Uterus (tissue), 2 donors: ENCODE measurements at regions not wholly inside any gene's neighbourhood (a gene's known extent, or its start where the extent isn't known, plus 50 kb on each side); places are given as distances from the start of the nearest gene placed in this dataset.

ENCODE experiments used
- POLR2A ChIP-seq, 2 donors: fragments of 450-650 bp; IDR thresholded peaks; one replicate each; pipeline ENCODE4 v1.6.1; 2016; ENCODE audit warnings: antibody characterized with exemption in 2 of 2, mild to moderate bottlenecking in 1 of 2, moderate library complexity in 1 of 2
- TF ChIP-seq, protein P1 (sequence below), 4 experiments: fragments of 200-600 bp in 2 of 4; fragments of 450-650 bp in 2 of 4; sonication (generic) in 2 of 4; IDR thresholded peaks; one replicate each; pipeline ENCODE4 v1.5.1; 2016 to 2019; ENCODE audit warnings: antibody characterized with exemption in 4 of 4, mild to moderate bottlenecking in 2 of 4, moderate library complexity in 1 of 4

DNA sequence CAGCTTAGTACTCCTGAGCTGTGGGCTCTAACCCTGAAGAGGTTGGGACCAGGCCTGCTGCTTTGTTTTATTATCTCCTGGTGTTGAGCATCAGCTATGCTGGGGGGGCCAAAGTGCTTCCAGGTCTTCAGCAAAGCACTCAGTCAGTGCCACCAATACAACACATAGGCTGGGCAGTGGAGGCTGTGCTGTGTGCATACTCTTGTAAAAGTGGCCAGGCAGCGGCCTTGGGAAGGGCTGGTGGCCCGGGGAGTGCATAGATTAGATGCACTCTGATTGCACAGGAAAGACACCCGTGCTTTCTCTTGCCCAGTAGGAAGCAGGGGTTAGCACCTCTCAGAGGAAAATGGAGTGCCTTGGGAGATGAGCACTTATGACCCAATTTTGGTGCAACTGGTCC, 534.0 kb downstream of the ARAP2 start:
- TF ChIP-seq POLR2A (IDR thresholded peaks at IDR 0.05) = no peak
- TF ChIP-seq, protein P1, sequence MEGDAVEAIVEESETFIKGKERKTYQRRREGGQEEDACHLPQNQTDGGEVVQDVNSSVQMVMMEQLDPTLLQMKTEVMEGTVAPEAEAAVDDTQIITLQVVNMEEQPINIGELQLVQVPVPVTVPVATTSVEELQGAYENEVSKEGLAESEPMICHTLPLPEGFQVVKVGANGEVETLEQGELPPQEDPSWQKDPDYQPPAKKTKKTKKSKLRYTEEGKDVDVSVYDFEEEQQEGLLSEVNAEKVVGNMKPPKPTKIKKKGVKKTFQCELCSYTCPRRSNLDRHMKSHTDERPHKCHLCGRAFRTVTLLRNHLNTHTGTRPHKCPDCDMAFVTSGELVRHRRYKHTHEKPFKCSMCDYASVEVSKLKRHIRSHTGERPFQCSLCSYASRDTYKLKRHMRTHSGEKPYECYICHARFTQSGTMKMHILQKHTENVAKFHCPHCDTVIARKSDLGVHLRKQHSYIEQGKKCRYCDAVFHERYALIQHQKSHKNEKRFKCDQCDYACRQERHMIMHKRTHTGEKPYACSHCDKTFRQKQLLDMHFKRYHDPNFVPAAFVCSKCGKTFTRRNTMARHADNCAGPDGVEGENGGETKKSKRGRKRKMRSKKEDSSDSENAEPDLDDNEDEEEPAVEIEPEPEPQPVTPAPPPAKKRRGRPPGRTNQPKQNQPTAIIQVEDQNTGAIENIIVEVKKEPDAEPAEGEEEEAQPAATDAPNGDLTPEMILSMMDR (IDR thresholded peaks at IDR 0.05) = no peak
